ENCODE measurements at regions not wholly inside any gene's neighbourhood (a gene's known extent, or its start where the extent isn't known, plus 50 kb on each side); places are given as distances from the start of the nearest gene placed in this dataset.

DNA sequence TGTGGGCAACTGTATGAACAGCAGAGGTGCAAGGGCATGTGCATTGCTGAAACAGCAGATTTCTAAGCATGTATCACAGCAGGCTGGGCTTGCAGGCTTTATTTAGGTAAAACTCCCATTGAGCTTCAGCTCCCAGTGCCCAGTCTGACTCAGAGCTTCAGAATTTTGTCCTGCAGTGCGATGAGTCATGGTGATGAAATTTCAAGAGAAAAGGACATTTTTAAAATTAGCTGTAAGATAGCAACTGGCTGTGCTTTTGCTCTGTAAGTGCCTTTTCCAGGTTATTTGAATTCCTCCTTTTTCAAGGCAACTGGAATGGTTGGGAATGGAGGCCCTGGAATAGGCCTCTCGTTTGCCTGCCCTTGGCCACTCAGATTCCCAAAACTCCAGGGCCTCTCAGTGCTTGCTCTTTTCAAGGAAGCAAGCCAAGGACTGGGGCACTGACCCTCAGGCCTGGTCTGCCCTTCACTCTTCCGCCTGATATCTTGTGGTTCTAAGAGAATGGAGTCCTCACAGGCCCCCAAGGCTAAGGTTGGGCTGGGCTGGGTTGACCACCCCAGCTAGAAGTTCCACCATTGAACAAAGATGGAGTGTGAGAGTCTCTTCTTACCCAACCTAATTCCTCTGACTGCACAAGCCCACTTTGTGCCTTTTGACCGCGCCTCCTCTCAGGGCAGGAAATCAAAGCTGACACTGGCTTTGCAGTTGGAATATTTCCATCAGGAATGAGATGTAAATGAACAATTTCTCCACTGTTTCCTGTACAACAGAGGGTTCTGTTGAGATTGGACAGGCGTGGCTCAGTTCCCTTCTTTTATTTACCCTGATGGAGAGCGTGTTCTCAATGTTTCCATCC lies 59.5 kb upstream of the PRSS23 start:
- TF ChIP-seq POLR2A (IDR thresholded peaks at IDR 0.05), result no peak
- TF ChIP-seq, protein P1, sequence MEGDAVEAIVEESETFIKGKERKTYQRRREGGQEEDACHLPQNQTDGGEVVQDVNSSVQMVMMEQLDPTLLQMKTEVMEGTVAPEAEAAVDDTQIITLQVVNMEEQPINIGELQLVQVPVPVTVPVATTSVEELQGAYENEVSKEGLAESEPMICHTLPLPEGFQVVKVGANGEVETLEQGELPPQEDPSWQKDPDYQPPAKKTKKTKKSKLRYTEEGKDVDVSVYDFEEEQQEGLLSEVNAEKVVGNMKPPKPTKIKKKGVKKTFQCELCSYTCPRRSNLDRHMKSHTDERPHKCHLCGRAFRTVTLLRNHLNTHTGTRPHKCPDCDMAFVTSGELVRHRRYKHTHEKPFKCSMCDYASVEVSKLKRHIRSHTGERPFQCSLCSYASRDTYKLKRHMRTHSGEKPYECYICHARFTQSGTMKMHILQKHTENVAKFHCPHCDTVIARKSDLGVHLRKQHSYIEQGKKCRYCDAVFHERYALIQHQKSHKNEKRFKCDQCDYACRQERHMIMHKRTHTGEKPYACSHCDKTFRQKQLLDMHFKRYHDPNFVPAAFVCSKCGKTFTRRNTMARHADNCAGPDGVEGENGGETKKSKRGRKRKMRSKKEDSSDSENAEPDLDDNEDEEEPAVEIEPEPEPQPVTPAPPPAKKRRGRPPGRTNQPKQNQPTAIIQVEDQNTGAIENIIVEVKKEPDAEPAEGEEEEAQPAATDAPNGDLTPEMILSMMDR (IDR thresholded peaks at IDR 0.05), result no peak
